GM19238 (cell line): ENCODE measurements at regions not wholly inside any gene's neighbourhood (a gene's known extent, or its start where the extent isn't known, plus 50 kb on each side); places are given as distances from the start of the nearest gene placed in this dataset.
A peak's percentile ranks its signal among the peaks of the same experiment; 100 is the strongest.
"Not testable (repeated sequence)": the region's sequence is repeated elsewhere in the genome, so short reads cannot be mapped to it uniquely, and the experiment has no call there.

Experiments
- DNase-seq: peaks from one replicate; pipeline ENCODE4 v3.0.0; 2011; ENCODE audit warnings: low spot score; ENCODE audit not compliant: insufficient read length

DNA sequence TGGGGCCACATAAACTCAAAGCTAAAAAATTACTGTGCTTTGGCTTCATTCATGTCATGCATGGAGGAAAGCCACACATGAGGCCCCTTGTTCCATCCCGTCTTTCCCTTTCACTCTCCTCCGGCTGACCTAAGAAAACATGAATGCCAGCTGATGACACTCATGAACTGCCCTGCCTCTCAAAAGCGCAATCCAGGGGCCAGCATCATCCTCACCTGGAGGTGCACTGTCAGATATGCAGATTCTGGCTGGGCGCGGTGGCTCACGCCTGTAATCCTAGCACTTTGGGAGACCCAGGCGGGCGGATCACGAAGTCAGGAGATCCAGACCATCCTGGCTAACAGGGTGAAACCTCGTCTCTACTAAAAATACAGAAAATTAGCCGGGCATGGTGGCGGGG, 116.1 kb upstream of the FOXN3 start:
- no peak for DNase-seq

DNA sequence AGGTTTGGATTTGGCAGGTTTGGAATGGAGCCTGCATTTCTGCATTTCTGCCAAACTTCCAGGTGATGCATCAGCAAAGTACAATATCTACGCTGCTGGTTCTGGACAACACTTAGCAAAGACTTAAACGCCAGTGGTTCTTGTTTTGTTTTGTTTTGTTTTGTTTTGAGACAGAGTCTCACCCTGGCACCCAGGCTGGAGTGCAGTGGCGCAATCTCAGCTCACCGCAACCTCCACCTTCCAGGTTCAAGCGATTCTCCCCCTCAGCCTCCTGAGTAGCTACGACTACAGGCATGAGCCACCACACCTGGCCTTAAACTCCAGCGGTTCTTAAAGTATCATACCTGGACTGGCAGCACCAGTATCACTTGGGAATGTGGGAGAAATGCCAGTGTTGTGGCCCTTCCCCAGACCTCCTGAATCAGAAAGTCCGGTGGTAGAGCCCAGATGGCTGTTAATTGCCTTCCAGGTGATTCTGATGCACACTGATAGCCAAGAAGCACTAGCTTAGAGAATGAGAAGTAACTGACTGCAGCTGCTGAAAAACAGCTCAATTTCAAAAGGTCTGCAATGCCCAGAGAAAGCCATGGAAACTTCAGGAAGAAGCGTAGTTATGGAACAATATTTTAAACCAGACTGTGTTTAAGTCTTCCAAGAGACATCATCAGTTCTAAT, 114.8 kb upstream of the FOXN3 start:
- no peak for DNase-seq

- DNase-seq: no peak
Observed at GRCh38 chr14:89524990-89525667, 108.1 kb upstream of the FOXN3 start.

- DNase-seq: no peak
Observed at GRCh38 chr14:89524412-89524811, 107.4 kb upstream of the FOXN3 start.

- no peak for DNase-seq
Observed at GRCh38 chr14:89521988-89522387, 105.0 kb upstream of the FOXN3 start.

GRCh38 chr14:89519040-89519439, 102.0 kb upstream of the FOXN3 start:
- DNase-seq: no peak

DNA sequence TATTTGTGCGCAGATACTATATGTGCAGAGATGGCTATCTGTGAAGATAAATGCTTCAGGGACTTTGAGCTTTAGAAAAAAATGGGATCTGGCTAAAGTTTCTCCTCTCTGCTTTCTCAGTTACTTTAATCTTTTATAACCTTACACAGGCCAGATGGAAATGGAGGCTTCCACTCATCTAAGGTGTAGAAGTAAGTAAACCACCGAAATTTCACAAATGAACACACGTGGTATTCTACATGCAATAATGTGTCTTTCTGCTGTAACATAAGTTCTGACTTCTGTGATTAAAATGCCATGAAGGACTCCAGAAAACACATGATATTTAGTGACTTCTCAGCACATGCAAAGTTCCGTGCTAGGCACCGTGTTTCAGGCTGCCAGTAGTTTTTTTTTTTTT, 99.1 kb upstream of the FOXN3 start:
- DNase-seq: no peak

DNA sequence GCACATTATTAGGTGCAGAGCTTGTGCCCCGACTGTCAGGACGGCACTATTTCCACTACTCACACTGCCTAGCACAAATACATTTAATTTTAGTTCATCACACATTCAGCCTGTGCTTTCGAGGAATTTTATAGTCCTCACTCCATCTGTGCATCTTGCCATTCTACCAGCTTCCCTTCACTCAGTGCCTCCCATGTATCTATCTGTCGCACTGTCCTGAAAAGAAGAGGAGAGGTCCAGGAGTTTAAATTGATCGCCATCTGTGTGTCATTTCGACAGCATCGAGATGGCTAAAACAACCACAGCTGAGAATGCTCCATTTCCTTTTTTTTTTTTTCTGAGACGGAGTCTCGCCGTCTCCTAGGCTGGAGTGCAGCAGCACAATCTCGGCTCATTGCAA, 97.6 kb upstream of the FOXN3 start:
- DNase-seq: no peak

- no peak for DNase-seq
Observed at GRCh38 chr14:89509891-89510290, 92.9 kb upstream of the FOXN3 start.

- no peak for DNase-seq
Observed at GRCh38 chr14:89508863-89509262, 91.8 kb upstream of the FOXN3 start.

GRCh38 chr14:89507926-89508460, 91.0 kb upstream of the FOXN3 start:
- DNase-seq: no peak

- no peak for DNase-seq
Observed at GRCh38 chr14:89507521-89507920, 90.5 kb upstream of the FOXN3 start.

DNA sequence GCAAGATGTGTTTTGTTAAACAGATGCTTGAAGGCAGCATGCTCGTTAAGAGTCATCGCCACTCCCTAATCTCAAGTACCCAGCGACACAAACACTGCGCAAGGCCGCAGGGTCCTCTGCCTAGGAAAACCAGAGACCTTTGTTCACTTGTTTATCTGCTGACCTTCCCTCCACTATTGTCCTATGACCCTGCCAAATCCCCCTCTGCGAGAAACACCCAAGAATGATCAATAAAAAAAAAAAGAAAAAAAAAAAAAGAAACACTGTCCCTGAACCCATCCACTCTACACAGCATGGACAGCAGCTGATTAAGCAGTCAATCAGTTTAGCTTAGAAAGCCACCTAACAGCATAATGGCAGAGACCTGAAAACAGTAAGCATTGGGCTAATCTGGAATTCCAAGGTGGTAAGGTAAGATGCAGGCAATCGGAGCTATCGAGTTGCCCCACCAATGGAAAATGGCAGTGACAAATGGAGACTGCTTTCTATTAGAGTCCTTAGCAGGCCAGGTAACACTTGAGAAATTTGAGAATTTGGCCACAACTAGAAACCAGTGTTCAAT, 89.9 kb upstream of the FOXN3 start:
- not testable (repeated sequence) for DNase-seq

DNA sequence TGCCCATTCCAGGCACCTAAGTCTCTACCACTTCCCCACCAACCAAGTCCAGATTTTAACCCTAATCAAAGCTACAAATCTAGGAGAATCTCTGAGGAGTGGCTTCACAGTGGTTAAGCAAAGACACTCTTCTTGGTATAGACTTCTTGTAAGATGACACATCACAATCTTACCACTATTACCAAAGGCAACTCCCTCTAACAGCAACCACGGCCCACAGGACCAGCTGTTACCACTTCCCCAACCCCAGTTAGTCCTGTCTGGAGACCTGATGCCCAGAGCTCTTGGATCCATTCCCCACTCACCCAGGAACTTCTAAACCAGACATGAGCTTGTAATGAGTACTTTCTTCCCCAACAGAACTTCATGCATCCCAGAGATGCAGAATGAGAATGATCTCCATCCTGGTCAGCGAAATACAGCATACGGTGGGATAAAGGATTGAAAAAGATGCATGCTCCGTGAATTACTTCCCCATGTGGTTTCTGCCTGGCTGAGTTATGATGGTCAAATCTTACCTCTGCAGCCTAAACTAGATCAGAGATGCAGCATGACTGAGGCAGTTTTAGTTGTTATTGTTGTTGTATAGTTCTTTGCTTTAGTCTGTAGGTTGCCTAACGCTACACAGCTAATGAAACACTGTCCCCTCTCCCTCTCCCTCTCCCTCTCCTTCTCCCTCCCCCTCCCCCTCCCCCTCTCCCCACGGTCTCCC, 87.7 kb upstream of the FOXN3 start:
- no peak for DNase-seq

DNA sequence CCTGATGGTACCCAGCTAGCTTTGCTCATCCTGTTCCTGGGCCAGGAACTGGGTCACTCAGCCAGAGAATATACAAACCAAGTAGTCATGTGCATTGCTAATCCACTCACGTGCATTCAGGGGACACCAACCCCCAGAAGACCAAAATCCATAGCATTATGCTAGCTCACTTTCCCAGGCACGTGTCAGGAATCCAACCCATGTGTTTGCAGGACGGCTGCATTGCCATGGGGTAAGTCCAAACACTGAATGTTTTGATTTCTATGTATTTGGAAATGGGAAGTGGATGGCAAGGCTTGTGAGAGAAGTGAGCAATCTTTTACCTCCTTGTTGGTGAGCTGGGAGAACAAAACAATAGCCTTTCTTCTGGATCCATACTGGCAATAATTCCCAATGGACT, 87.1 kb upstream of the FOXN3 start:
- DNase-seq: no peak

GRCh38 chr14:89503431-89503996, 86.5 kb upstream of the FOXN3 start:
- peak; percentile 29 for DNase-seq

- DNase-seq: no peak
Observed at GRCh38 chr14:89502966-89503365, 85.9 kb upstream of the FOXN3 start.

GRCh38 chr14:89501381-89501780, 84.3 kb upstream of the FOXN3 start:
- DNase-seq: no peak

GRCh38 chr14:89500303-89500702, 83.3 kb upstream of the FOXN3 start:
- no peak for DNase-seq

DNA sequence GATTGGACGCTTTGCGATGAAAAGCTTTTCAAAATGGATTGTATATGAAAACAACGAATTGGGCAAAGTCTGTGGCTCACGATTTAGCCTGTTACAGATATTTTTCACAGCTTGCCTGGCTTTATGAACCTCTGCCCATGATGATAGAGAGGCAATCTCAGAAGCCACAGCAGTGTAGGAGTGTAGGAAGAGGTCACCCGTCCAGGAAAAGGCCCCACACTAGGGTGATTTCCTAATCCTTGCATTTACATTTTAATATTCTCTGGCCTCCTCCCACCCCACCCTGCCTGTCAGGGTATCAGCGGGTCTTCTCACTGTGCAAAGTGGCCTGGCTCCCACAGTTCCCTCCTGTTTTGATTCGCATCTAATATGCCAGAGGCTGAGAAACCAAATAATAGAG, 81.8 kb upstream of the FOXN3 start:
- no peak for DNase-seq

DNA sequence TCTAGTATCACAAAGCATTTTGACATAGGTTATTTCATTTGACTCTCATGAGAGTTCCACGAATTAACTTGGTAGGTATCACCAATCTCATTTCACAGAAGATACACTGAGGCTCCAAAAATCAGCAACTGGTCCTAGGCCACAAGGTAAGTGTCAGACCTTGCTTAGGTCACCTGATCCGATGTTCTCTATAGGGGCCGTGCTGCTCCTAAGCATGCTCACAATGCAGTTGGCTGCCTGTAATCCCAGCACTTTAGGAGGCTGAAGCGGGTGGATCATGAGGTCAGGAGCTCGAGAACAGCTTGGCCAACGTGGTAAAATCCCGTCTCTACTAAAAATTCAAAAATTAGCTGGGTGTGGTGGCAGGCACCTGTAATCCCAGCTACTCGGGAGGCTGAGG, 78.7 kb upstream of the FOXN3 start:
- no peak for DNase-seq
